ENCODE measurements at regions not wholly inside any gene's neighbourhood (a gene's known extent, or its start where the extent isn't known, plus 50 kb on each side); places are given as distances from the start of the nearest gene placed in this dataset.

- TF ChIP-seq, protein P1, sequence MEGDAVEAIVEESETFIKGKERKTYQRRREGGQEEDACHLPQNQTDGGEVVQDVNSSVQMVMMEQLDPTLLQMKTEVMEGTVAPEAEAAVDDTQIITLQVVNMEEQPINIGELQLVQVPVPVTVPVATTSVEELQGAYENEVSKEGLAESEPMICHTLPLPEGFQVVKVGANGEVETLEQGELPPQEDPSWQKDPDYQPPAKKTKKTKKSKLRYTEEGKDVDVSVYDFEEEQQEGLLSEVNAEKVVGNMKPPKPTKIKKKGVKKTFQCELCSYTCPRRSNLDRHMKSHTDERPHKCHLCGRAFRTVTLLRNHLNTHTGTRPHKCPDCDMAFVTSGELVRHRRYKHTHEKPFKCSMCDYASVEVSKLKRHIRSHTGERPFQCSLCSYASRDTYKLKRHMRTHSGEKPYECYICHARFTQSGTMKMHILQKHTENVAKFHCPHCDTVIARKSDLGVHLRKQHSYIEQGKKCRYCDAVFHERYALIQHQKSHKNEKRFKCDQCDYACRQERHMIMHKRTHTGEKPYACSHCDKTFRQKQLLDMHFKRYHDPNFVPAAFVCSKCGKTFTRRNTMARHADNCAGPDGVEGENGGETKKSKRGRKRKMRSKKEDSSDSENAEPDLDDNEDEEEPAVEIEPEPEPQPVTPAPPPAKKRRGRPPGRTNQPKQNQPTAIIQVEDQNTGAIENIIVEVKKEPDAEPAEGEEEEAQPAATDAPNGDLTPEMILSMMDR (IDR thresholded peaks at IDR 0.05; ENCODE audit: low read depth, low read length): no peak
- no peak for TF ChIP-seq EZH2phosphoT487 (IDR thresholded peaks at IDR 0.05; ENCODE audit: low read depth)
Observed at GRCh38 chr10:105506262-105506661, 865.2 kb downstream of the SORCS3 start.

All from OCI-LY3 (cell line).